ENCODE measurements at regions not wholly inside any gene's neighbourhood (a gene's known extent, or its start where the extent isn't known, plus 50 kb on each side); places are given as distances from the start of the nearest gene placed in this dataset.
A peak's percentile ranks its signal among the peaks of the same experiment; 100 is the strongest.
"Not testable (repeated sequence)": the region's sequence is repeated elsewhere in the genome, so short reads cannot be mapped to it uniquely, and the experiment has no call there.

DNA sequence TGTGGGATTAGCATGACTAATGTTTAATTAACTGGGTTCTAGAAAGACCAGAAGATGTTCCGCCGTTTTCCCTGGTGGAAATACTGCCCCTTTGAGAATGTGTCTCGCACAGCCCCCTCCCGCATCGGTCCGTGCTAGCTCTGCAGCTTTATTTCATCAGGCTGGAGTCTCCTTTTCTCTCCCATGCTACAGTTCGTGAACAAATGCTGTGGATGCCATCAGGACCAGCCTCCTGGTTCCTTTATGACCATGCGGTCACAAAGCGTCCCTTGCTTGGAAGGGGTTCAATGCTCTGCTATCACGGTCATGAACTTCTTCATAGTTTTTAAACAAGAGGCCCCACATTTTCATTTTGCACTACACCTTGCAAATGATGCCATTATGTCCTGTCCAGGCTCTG, 157.7 kb upstream of the TMEM132C start:
- no peak for DNase-seq
- in situ Hi-C loops (cut with HindIII; ENCODE audit: low pct_ligation_motif_present, low pct_unique_long_range_greater_than_20kb, low sequenced_read_pairs): no loop called here

DNA sequence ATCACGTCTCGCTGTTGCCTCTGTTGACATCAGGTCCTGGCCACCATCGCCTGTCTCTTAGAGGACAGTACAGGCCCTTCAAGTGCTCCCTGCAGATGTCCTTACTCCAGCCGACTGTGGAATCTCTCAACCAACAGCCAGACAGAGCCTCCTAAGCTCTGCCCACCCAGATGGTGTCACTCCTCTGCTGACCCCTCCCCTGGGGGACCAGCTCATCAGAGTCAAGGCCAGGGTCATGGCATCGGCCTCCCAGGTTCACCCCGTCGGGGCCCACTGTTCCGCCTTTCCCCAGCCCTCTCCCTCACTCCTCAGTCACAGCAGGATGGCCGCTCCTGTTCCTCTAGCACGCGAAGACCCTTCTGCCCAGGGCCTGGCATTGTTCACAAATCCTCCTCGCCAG, 157.3 kb upstream of the TMEM132C start:
- in situ Hi-C loops (cut with HindIII; ENCODE audit: low pct_ligation_motif_present, low pct_unique_long_range_greater_than_20kb, low sequenced_read_pairs): no loop called here
- no peak for DNase-seq

DNA sequence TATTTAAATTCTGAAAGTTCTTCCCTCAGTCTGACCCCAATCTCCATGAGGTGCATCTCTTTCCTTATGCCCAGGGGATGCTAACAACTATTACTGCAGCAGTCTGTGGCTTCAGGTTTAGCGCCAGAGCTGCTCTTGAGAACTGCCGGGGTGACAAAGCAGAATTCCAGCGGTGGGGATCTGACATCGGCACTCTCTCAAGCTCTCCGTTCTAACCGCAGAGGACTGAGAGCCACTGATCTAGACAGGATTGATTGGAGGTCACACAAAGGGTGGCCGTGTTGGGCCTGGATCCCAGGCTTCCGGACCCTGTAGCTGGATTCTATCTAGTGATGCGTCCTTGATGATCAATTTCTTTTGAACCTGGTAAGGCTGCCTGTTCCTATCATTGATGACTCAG, 155.6 kb upstream of the TMEM132C start:
- in situ Hi-C loops (cut with HindIII; ENCODE audit: low pct_ligation_motif_present, low pct_unique_long_range_greater_than_20kb, low sequenced_read_pairs): no loop called here
- no peak for DNase-seq

DNA sequence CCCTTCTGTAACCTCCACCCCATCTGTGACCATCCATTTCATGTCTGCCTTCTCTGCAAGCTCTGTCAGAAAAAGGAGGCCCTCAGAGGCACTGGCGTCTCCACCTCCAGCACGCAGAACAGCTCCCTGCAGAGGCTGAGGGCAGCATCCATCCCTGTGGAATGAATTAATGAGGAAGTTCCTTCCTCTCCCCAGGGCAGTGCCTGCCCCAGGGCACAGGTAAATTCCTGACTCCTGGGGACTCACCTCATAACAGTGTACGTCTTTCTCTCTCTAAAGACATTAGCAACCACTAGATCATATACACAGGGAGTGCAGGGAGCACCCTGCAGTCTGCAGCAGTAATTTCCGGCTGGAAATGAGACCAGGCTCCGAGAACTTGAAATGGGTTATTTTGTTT, 155.0 kb upstream of the TMEM132C start:
- no peak for DNase-seq

DNA sequence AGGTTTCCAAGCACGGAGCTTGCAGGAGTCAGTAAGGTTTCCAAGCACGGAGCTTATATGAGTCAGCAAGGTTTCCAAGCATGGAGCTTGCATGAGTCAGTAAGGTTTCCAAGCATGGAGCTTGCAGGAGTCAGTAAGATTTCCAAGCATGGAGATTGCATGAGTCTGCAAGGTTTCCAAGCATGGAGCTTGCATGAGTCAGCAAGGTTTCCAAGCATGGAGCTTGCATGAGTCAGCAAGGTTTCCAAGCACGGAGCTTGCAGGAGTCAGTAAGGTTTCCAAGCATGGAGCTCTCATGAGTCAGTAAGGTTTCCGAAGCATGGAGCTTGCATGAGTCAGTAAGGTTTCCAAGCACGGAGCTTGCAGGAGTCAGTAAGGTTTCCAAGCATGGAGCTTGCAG, 153.7 kb upstream of the TMEM132C start:
- DNase-seq: peak; percentile 98
- in situ Hi-C loops (cut with HindIII; ENCODE audit: low pct_ligation_motif_present, low pct_unique_long_range_greater_than_20kb, low sequenced_read_pairs): not testable (repeated sequence)

More for the DNA sequence above, 155.0 kb upstream of the TMEM132C start:
- in situ Hi-C loops (cut with HindIII; ENCODE audit: low pct_ligation_motif_present, low pct_unique_long_range_greater_than_20kb, low sequenced_read_pairs): no loop called here

DNA sequence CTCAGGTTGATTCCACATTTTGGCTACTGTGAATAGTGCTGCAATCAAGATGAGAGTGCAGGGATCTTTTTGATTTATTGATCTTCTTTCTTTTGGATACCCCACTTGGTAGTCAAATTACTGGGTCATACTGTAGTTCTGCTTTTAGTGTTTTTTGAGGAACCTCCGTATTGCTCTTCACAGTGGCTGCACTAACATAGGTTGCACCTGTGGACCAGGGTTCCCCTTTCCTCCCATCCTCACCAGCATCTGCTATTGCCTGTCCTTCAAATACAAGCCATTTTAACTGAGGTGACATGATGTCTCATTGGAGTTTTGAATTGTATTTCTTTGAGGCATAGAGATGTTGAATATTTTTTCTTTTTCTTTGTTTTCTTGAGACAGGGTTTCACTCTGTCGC, 152.5 kb upstream of the TMEM132C start:
- no peak for DNase-seq
- in situ Hi-C loops (cut with HindIII; ENCODE audit: low pct_ligation_motif_present, low pct_unique_long_range_greater_than_20kb, low sequenced_read_pairs): no loop called here

DNA sequence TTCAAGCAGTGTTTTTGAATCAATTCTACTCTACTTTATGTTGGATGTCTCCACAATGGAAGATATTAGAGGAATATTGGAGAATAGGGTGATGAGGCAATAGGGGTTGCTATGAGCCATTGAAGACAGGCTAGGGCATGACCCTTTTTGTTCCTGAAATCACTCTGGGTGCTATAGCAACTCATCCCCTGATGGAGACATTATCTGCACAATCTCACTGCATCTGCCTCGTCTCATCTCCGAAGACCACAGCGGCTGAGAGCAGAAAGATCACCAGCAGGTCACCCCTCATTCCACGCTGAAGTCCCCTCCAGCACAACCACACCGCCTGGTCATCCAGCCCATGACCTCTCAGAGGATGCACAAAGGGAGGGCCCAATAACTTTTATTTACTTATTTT, 150.4 kb upstream of the TMEM132C start:
- DNase-seq: no peak
- in situ Hi-C loops (cut with HindIII; ENCODE audit: low pct_ligation_motif_present, low pct_unique_long_range_greater_than_20kb, low sequenced_read_pairs): no loop called here

DNA sequence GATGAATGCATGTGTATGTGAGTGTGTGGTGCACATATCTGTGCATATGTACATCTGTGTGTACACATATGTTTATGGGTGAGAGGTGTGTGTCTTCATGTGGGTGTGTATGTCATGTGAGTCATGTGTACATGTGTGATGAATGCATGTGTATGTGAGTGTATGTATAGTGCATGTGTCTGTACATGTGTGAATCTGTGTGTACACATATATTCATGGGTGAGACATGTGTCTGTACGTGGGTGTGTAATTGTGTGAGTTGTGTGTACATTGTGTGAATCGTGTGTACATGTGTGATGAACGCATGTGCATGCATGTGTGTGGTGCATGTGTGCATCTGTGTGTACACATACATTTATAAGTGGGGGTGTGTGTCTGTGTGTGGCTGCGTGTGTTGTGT, 146.9 kb upstream of the TMEM132C start:
- DNase-seq: no peak
- in situ Hi-C loops (cut with HindIII; ENCODE audit: low pct_ligation_motif_present, low pct_unique_long_range_greater_than_20kb, low sequenced_read_pairs): no loop called here

DNA sequence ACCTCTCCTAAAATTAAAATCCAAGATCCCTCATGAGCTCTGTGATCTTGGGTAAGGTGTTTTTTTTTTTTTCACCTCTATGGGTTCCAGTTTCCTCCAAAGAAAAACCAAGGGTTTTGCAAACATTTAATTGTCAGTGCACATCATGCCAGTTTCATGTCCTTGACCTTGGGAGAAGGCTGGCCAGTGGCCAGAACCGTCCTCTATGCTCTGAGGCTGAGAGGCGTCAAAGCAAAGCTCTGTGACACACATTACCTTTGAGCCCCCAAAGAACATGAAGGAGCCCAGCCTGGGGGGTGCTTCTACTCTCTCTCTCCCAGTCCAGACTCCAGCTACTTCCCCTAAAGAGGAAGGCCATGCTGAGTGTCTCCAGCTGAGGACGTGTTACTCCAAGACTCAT, 145.5 kb upstream of the TMEM132C start:
- in situ Hi-C loops (cut with HindIII; ENCODE audit: low pct_ligation_motif_present, low pct_unique_long_range_greater_than_20kb, low sequenced_read_pairs): no loop called here
- DNase-seq: no peak

DNA sequence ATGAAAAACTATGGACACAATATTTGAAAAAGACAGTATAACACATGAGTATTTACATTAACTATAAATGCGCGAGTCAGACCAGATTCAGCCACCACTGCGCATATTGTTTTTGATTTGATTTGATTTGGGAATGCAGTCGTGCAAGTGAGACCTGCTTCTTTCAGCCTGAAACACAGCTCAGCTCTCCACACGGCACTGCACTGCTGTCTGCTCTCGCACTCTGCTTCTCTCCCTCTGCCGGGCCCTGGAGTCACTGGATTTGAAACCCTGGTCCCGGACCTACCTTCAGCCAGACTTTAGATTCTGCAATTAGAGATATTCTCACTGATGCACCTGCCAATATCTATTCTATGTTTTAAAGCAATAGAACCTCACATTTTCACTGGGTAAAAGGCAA, 143.9 kb upstream of the TMEM132C start:
- no peak for DNase-seq
- in situ Hi-C loops (cut with HindIII; ENCODE audit: low pct_ligation_motif_present, low pct_unique_long_range_greater_than_20kb, low sequenced_read_pairs): no loop called here

DNA sequence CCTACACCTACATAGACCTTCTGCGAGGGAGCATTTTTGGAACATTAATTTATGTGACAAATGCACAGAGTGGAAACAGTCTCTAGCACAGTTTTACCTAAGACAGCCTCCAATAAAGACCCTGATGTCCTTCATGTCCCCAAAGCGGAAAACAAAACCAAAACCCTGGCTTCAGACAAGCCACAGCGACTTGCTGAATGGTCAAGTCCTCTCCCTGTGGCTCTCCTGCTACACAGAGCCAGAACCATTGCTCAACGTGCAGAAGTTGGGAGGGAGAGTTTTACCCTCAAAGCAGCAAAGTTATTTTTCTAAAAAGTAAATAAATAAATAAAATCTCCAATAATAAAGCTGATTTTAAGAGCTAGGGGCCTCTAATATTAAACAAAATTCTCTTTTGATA, 135.0 kb upstream of the TMEM132C start:
- in situ Hi-C loops (cut with HindIII; ENCODE audit: low pct_ligation_motif_present, low pct_unique_long_range_greater_than_20kb, low sequenced_read_pairs): no loop called here
- DNase-seq: no peak

DNA sequence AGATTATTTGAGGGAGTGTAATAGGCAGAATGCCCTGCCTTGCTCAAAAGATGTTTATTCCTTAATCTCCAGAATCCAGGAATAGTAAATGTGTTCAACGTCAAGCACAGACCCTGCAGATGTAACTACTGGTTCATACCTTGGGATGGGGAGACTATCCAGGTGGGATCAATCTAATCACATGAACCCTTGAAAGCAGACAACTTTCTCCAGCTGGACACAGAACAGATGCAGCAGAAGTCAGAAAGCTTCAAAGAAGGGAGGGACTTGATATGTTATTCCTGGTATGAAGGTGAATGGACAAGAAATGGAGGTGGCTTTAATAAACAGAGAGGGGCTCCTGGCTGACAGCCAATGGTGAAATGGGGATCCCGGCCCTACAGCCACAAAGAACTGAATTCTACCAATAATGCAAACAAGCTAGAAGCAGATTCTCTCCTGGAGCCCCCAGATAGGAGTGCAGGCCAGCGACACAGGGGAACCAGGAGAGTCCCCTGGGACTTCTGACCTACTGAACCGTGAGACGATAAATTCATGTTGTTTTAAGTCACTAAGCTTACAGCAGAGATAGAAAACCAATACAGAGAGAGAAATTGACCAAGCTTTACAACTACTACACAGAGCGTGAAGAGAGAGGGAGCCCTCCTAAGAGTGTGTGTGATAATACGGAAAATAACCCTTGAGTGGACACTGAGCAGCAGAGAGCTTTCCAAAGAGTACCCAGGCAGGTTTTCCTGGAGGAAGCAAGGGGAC, 133.5 kb upstream of the TMEM132C start:
- in situ Hi-C loops (cut with HindIII; ENCODE audit: low pct_ligation_motif_present, low pct_unique_long_range_greater_than_20kb, low sequenced_read_pairs): no loop called here
- no peak for DNase-seq

DNA sequence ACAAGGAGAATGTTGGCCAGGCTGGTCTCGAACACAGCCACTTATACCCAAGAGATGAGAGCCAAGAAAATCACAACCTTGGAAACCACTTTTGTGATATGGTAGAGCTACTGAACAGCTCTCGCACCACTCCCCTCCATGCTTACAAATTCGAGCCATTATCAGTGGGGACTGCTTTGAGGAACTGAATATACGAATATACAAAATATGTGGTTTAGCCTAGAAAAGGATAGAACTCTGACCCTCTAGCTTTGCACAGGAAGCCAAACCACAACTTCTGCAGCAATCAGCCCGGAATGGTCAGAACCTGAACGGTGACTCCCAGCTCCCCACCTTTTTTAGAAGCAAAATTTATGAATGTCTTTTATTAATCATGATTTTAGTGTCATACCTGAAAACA, 129.8 kb upstream of the TMEM132C start:
- DNase-seq: no peak
- in situ Hi-C loops (cut with HindIII; ENCODE audit: low pct_ligation_motif_present, low pct_unique_long_range_greater_than_20kb, low sequenced_read_pairs): no loop called here

DNA sequence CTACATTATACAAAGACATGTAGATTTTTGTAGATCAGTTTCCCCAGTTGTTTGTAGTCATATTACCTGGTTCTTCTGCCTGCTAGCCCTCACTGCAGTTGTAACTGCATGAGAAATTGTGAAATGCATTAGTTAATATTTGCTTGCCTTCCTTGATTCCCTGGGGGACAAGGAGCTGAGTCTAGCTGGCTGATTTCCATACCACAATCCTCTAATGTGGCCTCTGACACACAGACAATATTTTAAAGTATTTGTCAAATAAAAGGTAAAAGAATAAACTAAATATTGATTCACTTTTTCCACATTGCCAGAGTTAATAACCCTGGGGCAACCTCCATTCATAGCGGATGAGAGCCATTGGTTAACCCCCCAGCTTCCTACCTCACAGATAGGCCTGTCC, 128.8 kb upstream of the TMEM132C start:
- DNase-seq: peak; percentile 42

DNA sequence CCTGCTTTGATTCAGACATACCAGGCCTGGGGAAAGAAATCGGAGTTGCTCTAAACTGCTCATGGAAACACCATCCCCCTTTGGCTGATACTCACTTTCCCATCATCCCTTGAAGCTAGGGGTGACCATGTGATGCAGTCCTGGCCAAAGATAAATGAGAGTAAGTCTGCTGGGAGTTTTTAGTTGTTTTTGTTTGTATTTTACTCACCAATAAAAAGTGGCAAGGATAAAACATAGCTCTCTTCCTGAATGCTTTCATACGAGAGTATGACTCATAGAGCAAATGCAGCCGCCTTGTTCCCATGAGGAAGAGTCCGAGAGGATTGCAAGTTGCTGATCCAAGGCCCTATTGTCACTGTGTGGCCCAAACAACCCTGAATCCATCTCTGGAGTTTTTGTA, 126.4 kb upstream of the TMEM132C start:
- no peak for DNase-seq
- in situ Hi-C loops (cut with HindIII; ENCODE audit: low pct_ligation_motif_present, low pct_unique_long_range_greater_than_20kb, low sequenced_read_pairs): no loop called here

More for the DNA sequence above, 128.8 kb upstream of the TMEM132C start:
- in situ Hi-C loops (cut with HindIII; ENCODE audit: low pct_ligation_motif_present, low pct_unique_long_range_greater_than_20kb, low sequenced_read_pairs): no loop called here

DNA sequence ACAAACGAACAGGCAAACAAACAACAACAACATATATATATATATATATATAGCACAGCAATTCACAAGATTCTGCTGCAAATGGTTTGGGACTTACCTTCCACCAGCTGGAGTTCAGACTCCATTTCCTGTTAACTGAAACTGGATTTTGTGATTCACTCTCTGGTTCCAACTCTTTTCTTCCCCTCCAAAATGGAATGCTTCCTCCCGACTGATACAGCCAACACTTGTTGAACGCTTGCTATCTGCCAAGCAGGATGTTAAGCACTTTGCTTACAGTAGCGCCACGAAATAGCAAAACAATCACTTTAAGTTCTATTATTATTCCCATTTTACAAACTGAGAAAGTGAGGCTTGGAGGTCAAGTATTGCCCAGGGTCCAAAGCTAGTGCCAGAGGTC, 116.0 kb upstream of the TMEM132C start:
- in situ Hi-C loops (cut with HindIII; ENCODE audit: low pct_ligation_motif_present, low pct_unique_long_range_greater_than_20kb, low sequenced_read_pairs): no loop called here
- no peak for DNase-seq

DNA sequence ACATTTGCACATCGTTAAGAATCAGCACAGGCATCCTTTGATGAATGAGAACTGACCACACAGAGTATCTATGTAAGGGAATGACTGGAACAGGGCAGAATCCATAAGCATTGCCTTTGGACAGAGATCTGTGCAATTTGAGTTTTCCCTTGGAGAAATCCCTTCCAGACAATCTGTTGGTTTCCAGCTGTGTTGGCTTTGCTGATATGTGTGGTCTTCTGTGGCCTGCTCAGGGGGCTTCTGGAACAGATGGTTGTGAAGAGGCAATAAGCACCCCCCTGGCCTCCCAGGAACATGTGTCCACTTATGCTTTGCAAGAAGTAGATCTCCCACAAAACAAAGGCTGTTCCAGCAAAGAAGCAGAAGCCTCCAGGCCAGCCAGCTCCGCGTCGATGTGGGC, 111.4 kb upstream of the TMEM132C start:
- in situ Hi-C loops (cut with HindIII; ENCODE audit: low pct_ligation_motif_present, low pct_unique_long_range_greater_than_20kb, low sequenced_read_pairs): no loop called here
- no peak for DNase-seq

DNA sequence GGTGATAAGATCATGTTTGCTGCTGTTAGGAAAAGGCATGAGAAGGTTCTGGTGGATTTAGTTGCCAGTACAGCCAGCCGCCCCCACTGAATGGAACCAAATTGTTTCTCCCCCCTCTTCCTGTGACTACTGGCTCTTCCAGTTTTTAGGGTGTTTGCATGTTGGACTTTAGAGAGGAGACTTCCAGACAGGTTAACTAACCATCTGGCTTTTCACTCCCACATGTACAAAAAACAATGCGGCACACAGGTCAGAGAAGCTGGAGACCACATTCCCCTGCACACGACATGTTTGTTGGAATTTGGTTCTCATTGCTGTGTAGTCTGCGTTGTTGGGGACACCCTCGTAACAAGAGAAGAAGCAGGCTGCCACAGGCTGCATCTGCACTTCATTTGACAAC, 103.9 kb upstream of the TMEM132C start:
- DNase-seq: no peak
- in situ Hi-C loops (cut with HindIII; ENCODE audit: low pct_ligation_motif_present, low pct_unique_long_range_greater_than_20kb, low sequenced_read_pairs): no loop called here

DNA sequence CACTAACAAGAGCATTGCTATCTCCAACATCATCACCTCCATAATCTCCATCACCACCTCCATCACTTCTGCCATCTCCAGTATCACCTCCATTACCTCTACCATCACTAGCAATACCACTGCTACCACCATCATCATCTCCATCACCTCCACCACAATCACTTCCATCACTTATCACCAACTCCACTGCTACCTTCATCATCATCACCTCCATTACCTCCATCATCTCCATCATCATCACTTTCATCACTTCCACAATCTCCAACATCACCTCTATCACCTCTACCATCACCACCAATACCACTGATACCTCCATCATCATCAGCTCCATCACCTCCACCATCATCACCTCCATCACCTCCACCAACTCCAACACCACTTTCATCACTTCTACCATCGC, 102.4 kb upstream of the TMEM132C start:
- in situ Hi-C loops (cut with HindIII; ENCODE audit: low pct_ligation_motif_present, low pct_unique_long_range_greater_than_20kb, low sequenced_read_pairs): no loop called here
- no peak for DNase-seq

DNA sequence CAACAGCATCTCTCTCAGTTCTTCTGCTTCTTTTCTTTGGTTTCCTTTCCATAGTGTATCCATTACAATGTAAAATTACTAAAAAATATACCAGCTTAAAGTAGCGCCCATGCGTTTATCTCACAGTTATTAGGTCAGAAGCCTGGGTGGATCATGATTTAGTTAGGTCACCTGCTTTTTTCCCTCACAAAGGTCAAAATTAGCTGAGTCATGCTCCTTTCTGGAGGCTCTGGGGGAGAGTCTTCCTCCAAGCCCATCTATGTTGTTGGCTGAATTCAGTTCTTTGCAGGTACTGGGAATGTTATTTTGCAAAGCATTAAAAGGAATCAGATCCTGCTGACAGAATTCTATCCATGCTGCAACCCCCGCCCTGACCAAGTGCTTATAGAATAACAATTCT, 101.6 kb upstream of the TMEM132C start:
- no peak for DNase-seq
- in situ Hi-C loops (cut with HindIII; ENCODE audit: low pct_ligation_motif_present, low pct_unique_long_range_greater_than_20kb, low sequenced_read_pairs): no loop called here

DNA sequence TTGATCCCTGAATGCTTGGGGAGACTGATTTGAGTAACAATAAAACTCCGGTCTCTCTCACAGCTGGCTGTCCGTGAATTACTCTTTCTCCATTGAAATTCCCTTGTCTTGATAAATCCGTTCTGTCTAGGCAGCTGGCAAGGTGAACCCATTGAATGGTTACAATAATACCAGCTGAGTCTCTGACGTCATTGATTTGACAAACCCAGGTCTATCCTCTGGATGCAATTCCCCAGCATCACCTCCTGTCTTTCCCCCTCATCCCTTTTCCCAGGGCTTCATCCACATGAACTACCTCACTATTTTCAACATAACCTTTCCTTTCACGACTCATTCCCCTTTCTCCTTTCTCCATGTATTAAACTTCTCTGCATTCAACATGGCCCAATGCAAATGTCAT, 98.7 kb upstream of the TMEM132C start:
- DNase-seq: no peak
- in situ Hi-C loops (cut with HindIII; ENCODE audit: low pct_ligation_motif_present, low pct_unique_long_range_greater_than_20kb, low sequenced_read_pairs): no loop called here

All from ACHN (cell line).